ENCODE measurements at regions not wholly inside any gene's neighbourhood (a gene's known extent, or its start where the extent isn't known, plus 50 kb on each side); places are given as distances from the start of the nearest gene placed in this dataset.

DNA sequence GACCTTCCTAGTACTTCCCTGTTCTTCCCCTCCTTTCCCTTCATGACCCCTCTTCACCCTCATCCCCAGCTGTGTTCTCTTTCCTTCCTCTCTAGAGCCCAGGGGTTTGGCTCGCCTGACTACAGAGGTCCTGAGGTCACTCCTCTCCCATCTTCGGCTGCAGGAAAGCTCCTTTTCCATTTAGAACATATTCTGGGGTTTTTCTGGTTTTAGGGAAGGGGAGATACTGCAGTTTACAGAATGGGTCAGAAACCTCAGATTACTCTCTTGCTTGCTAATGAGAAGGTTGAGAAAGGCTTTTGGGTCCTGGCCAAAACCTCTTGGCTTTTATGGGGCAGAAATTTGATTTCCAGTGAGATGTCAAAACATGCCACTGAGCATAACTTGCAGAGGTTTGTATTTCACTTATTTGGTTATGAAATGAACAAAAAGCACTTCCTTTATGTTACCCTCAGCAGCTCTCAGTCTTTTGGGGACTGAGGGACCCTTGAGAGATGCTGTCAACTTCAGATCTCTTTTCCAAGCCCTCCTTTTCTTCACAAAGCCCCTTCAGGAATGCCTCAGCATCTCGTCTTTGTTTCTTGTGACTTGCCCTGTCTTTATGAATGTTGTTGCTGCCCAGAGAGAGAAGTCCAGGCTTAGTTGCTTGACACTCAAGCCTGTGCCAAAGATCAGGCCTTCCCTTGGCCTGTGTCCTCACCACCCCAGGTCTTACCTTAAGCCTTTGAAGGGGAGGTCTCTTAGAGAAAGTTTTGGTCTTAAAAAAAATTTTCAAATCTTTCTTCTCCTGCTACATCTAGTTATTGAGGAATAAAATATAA, 121.7 kb upstream of the TPM1 start:
- no peak for DNase-seq (ENCODE audit: low read depth)

DNA sequence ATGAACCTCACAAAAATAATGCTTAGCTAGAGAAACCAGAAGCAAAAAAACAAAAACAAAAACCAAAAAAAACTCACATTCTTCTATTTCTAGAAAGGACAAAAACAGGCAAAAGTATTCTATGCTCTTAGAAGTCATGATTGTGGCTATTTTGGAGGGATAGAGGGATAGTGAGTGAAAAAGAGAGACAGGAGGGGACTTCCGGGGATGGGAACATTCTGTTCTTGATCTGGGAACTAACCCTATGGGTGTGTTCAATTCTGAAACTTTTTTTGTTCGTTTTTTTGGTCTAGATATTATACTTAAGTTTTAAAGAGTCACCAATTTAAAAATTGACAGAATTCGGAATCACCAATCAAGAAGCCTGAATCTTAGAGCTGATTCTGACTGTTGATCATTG, 120.0 kb upstream of the TPM1 start:
- DNase-seq (ENCODE audit: low read depth) = no peak

DNA sequence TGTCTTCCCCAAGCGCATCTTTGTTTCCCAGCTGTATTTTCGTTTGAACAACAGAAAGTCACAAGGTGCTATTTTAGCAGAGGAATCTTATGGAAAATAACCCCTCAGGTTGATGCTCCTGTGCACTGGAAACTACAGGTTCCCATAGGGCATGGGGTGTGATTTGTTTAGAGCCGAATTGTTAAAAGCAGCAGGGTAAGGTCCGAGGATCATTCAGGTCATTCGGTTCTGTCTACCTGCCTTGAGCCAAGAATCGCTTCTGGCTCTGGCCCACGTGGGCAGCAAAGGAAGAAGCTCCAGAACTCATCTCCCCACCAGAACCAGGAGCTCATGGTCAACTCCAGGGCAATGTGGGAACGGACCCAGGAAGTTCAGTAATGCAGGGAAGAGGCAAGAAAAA, 116.7 kb upstream of the TPM1 start:
- no peak for DNase-seq (ENCODE audit: low read depth)

DNA sequence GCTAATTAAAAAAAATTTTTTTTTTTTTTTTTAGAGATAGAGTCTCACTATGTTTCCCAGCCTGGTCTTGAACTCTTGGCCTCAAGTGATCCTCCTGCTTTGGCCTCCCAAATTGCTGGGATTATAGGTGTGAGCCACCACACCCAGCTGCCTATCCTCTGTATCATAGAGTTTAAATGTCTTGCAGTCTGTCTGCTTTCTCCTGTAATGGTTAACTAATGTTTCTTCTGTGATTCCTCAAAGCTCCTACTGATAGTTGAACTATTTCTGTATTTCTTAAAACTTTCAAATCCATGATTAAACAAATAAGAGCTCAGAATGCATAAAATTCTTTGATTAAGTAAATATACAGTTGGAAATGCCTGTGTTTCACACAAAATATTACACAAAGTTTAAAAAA, 115.4 kb upstream of the TPM1 start:
- DNase-seq (ENCODE audit: low read depth) = no peak

DNA sequence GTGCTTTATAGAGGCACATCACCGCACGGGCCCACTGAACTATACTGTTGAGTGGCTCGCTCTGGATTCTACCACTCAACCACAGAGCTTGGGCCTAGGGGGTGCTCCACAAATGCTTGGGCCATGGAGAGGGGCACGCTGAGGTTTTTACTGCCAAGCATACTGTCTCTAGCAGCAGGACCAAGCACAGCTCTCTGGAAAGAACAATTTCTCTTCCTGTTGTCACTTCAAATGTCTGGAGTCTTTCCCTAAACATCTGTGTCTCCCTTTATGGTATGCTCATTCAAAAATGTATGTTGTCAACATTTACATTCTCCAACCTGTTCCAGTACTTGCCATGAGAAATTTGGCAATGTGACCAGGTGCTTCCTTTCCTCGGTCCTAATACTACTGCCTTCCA, 114.7 kb upstream of the TPM1 start:
- DNase-seq (ENCODE audit: low read depth) = no peak

DNA sequence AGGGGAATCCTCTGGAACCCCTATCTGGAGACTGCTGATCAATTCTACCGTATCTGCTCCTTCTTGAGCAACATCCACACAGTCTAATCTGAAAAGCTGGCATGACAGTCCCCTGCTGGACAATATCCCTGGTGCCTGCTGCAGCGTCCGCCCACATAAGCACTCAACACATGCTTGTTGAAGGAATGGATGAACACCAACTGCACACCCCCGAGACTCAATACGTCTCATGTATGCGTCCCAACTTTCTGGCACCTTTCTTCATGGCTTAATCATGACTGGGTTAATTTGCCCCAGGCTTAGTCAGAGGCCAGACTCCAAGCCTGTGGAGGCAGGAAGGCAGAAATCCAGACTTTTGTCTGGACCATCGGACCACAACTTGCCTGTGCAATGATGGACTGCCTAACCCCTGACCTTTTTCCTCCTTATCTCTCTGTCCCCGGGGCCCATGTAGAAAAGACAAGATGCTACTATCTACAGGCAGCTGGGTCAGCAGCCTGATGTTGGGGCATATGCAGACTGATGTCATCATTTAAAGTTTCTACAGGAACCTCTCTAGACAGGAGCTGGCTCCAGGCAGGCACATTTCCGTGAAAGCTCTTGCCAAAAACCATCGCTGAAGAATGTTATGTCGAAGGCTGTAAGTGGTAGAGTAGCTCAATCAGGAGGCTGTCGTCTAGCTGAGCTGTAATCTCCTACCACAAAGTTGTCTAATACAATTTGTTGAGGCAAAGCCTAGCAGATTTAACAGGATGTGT, 114.1 kb upstream of the TPM1 start:
- DNase-seq (ENCODE audit: low read depth) = no peak

DNA sequence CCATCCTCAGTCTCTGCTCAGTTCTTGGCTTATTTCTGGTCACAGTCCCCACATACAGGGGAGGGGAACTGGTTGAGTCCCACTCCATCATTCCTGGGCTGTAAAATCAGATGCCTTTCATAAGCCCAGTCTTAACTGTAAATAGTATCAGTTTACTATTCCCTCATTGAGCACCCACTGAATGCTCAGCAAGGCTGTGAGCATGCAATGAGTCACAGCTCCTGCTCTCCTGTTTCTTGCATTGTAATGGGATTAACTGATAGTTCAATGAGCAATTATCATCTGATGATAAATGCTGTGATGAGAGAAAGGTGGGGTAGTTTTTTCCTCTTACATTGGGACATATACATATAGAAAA, 113.6 kb upstream of the TPM1 start:
- no peak for DNase-seq (ENCODE audit: low read depth)

DNA sequence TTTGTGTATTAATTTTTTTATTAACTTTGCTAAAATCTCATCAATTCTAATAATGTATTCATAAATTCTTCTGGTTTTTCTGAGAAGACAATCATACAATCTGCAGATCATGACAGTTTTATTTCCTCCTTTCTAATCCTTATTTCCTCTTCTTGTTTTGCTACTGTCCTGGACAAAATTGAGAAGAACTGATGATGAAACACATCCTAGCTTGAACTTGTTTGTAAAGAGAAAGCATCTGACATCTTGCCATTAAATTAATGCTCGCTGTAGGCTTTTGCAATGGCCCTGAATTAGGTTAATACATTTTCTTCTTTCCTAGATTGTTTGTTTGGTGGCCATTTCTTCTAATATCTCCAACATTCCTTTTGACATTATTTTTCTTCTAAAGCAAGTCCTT, 110.9 kb upstream of the TPM1 start:
- DNase-seq (ENCODE audit: low read depth) = no peak

DNA sequence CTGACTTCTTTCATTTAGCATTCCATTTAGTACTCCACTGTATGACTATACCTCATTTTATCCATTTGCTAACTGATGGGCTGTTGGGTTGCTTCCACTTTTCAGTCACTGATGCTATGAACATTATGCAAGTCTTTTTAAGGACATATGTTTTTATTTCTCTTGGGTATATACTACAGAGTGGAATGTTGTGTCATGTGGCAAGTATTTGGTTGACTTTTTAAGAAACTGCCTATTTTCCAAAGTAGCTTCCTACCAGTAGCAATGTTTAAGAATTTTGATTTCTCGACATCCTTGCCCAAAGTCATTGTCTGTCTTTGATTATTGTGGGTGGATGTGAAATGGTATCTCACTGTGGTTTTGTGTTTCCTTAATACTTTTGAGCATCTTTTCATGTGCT, 110.1 kb upstream of the TPM1 start:
- DNase-seq (ENCODE audit: low read depth) = no peak

DNA sequence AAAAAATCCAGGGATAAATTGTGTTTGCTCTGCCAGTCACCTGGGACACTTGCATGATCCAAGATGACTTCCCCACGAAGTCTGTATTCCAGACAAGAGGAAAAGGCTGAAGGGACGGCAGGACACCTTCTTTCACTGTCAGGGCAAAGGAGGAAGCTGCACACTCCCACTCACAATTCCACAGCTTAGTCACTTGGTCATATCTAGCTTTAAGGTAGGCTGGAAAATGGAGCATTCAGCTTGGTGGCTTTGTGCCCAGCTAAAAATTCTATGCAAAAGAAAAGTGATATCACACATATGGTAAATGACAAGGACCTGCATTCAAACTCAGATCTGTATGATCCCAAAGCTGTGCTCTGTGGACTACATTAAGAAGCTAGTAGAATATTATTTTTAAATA, 109.2 kb upstream of the TPM1 start:
- DNase-seq (ENCODE audit: low read depth) = no peak

DNA sequence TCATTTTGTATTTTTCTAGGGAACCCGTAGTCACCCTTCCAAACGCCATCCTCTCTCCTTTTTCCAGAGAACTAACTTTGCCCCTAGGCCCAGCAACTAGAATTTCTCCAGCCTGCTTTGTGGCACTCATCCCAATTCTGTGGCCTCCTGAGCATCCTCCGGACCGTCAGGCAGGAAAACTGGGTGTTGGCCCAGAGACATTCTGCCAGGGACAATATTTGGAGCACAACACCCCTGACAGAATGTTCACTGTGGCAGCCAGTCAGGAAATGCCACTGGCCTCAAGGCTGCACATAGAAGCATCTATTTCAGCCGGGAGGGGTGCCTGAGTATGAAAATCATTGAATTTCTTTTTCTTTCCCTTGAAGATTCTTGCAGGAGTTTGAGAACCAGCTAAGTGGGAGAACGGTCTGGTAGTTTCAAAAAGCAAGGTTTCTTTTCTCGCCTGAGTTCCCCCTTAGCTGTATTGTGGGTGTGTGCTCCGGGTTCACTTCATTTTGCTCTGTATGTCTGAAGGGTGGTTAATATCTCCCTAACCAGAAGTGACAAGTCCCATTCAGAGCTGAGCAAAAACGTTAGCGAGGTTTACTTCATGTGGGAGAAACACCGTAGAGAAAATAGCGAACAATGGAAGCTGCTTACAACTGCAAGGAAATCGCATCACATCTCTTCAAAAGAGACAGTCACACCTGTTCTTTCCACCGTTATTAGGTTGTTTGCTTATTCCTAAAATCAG, 108.1 kb upstream of the TPM1 start:
- no peak for DNase-seq (ENCODE audit: low read depth)

DNA sequence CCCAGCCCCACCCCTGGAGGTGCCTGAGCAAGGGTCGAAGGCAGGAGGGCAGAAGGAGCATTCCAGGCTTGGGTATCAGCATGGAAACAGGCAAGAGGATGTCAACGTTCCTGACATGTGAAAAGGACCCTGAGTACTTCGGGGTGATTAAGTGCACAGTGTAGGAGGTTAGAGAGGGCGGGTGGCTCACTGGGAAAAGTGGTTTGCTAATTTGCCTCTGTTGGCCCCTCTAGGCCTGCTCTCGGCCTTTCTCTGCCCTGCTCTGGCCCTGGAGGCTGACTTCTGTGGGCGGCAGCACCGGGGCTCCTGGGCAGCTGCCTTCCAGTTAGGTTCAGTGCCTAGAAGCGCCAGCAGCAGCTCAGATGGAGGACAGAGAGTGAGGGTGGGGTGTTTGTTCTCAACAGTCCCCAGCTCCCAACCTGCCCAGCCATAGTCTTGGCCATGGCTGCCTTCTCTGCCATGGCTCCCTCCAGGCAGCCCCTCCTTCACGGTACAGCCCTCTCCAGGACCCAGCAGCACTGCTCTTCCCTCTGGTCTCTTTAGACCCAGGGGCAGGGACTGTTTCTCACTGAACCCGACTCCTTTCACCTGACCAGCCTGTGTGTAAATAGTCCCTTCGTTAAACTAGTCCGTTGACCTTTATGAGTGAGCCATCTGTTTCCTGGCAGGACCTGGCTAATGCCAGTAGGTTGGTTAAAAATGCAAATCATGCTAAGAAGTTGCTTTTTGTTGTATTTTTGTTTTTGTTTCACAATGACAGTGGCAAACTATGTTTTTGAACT, 107.1 kb upstream of the TPM1 start:
- no peak for DNase-seq (ENCODE audit: low read depth)

DNA sequence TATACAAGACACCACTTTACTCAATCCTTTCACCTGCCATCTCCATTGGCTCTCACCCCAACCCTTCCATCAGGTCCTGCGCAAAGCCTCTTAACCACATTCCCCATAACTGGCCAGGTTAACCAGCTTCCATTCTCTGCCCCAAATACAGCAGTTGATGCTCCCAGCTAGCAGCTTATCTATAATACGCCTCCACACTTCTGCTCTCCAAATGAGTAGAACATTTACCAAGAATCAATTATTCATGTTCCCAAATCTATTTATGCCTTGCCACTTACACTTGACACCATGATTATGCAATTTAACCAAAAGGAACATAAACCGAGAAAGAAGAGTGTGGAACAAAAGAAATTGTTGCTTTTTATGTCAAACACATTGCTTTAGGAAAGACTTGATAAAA, 103.7 kb upstream of the TPM1 start:
- no peak for DNase-seq (ENCODE audit: low read depth)

DNA sequence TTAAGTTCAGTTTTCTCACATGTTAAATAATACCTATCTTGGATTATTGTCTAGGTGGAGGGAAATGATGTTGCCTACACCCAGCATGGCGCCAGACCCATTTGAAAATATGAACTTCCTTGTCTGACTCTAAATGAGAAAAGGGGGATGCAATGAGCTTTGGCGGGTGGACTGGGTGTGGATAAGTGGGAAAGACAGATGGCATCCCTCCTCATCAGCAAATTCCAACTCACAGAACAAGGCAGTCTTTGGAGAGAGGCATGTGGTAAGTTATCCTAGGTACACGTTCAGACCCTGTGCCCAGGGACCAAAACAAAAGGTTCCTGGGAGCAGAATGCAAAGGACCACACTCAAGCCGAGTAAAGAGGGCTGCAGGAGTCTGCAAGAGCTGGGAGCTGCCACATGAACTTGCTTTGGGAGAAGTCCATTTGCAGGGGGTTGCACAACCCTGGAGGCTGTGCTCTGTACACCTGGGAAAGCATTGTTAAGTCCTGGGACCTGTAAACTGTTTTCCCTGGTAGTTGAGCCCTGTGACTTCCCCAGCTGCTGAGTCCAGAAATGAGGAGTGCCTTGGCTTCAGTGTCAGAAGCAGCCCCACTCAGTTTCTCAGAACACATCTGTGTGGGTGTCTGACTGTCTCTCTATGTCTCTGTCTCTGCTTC, 102.3 kb upstream of the TPM1 start:
- no peak for DNase-seq (ENCODE audit: low read depth)

DNA sequence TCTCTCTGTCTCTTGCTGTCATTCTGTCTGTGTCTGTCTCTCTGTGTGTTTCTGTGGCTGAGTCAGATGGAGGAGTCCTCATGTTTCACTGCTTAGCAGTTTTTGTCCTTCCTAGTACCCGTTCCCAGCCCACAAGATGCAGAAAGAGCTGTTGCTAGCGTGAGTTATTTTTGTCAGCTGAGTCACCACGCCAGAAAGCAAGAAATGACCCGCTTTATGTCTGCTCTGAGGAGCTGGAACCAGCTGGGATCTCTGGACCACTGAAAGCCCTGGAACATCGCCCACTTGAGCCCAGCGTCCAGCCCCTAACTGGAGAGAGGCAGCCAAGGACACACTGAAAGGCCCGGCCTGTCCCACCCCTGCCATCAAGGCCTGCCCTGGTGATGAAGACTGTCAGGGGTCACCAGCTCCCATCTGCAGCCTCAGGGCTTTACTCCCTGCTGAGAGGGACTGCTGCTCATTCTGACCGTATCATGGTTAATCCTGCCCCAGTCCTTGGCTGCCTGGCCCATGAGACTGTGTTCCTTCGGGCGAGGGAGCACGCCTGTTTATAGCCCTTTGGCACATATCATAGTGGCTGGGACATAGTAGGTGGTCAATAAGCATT, 101.7 kb upstream of the TPM1 start:
- DNase-seq (ENCODE audit: low read depth) = no peak

DNA sequence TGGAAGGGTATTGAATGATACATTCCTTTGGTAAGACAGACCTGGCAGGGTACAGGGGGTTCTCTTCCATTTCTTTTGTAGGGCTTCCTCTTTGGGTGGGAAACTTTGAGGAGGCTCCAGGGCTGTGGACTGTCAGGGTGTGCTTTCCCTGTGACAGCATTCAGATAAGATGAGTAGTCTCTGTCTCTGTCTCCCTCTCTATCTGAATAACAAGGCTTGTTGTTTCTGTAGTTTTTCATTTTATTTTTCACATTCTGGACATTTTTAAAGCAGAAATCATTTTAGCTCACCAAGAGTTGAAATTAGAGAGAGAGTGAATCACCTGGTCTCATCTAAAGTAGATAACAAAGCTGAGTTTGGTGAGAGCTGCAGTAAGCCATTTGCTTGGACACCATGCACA, 100.8 kb upstream of the TPM1 start:
- no peak for DNase-seq (ENCODE audit: low read depth)

DNA sequence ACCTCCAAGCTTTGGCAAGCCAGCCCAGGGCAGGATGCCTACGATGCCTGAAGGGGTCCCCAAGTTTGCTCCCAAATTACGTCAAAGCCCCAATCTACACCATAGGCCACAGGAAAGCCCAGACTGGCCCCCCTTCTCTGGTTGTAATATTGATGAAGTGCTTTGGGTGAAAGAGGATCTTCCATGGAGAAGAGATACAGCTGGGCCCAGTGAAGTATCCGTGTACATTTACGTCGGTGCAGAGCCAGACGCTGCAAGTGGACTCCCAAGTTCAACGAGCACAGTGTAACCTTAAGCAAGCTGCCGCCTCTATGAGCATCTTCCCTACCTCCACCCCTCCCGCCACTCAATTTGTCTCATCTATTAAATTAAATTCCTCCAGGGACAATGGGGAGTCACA, 100.1 kb upstream of the TPM1 start:
- DNase-seq (ENCODE audit: low read depth) = no peak

DNA sequence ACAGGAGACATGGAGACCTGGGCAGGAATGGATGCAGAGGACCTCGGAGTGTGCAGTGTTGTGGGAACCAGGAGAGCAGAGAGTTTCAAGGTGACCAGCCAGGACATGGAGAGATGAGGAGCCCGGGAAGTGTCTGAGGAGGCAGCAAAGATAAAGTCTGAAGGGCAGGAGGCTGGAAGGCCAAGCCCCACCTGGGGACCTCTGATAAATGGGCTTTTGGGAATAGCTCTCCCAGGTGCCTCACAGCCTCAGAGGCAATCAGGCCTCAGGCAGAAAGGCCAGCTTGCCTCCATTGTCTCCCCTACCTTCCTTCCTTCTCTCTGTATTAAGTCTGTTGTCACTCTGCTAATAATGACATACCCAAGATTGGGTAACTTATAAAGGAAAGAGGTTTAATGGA, 97.5 kb upstream of the TPM1 start:
- DNase-seq (ENCODE audit: low read depth) = no peak

DNA sequence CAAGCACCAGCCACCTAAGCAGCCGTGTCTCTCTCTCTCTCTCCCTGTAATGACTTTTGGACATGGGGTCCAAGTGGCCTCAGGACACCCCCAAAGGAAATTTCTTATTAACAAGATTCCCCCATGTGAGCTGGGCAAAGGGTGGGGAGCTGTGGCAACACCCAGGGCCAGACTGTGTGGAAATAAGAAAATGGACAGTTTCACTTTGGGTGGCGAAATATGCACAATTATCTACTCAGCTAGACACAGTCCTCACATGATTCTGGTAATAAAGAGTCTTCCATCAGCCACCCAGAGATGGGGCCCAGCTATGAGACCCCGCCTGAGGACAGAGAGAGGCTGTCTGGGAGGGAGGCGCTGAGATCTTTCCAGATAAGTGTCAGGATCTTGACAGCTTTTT, 96.8 kb upstream of the TPM1 start:
- DNase-seq (ENCODE audit: low read depth) = no peak

DNA sequence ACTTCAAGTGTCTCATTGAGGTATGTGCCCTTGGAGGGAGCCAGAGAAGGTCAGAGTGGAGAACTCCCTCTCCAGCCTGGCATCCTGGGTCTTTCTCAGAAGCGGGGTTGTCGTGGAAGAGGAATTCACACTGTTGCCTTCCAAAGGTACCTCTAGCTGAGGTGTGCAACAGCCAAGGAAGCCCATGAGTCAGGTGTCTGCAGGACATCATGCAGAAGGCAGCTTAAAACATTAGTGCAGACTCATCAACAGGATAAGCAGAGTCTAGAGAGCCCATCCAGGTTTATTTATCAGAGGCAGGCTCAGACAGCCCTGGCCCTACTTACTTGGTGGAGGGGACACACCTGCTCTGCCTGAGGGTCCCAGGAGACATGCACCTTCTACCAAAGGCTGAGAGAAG, 95.6 kb upstream of the TPM1 start:
- no peak for DNase-seq (ENCODE audit: low read depth)

DNA sequence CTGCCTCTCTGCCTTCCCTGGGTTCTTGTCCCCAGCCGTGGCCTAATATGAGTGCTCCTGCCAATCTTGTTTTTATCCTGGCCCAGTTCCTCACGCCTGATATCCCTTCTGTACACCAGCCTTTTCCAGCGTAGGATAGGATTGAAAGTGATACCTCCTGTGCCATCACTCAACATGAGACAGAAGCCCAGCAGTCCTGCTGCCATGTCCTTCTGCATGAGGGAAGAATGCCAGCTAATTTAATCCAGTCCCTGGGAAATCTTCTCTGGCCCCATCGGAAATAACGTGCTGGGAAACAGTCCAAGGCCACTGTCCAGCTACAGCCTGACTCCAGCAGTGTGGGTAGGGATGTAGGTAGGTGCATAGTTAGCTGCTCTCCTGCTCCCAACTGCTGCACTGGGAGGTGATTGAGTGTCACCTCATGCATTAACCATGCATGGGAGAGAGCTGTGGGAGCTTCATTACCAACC, 92.0 kb upstream of the TPM1 start:
- no peak for DNase-seq (ENCODE audit: low read depth)
